CD14-positive monocyte (primary cell): ENCODE measurements at regions not wholly inside any gene's neighbourhood (a gene's known extent, or its start where the extent isn't known, plus 50 kb on each side); places are given as distances from the start of the nearest gene placed in this dataset.

Source experiments
- DNase-seq, 3 donors: peaks; one replicate each; pipeline ENCODE4 v3.0.0-alpha.2; 2011 to 2022
- H2AFZ ChIP-seq: 2 replicates; pipeline ENCODE4 v1.6.0; 2012; ENCODE audit warnings: mild to moderate bottlenecking, low read depth, low read length, inconsistent platforms; ENCODE audit not compliant: insufficient read depth, poor library complexity, severe bottlenecking
- H3K27ac ChIP-seq, 2 donors: 1 replicate in 1 of 2; 2 replicates in 1 of 2; pipeline ENCODE4 v1.5.1; 2012 to 2013; ENCODE audit warnings: low read length in 2 of 2, control low read depth in 1 of 2, inconsistent platforms in 1 of 2, low read depth in 1 of 2, mild to moderate bottlenecking in 1 of 2
- H3K27me3 ChIP-seq, 2 donors: one replicate each; pipeline versions ENCODE4 v1.6.0 to v1.6.1; 2011 to 2013; ENCODE audit warnings: low read length in 2 of 2; ENCODE audit not compliant: control insufficient read depth in 2 of 2, insufficient read depth in 2 of 2
- H3K36me3 ChIP-seq, 2 donors: replicated peaks in 1 of 2; 1 replicate in 1 of 2; 2 replicates in 1 of 2; pipeline versions ENCODE4 v1.5.1 to v1.6.1; 2012 to 2013; ENCODE audit warnings: low read length in 2 of 2, control low read depth in 1 of 2, inconsistent platforms in 1 of 2, mild to moderate bottlenecking in 1 of 2; ENCODE audit not compliant: insufficient read depth in 2 of 2, control insufficient read depth in 1 of 2
- H3K4me1 ChIP-seq, 2 donors: 1 replicate in 1 of 2; 2 replicates in 1 of 2; pipeline versions ENCODE4 v1.5.1 to v1.6.1; 2012 to 2013; ENCODE audit warnings: low read length in 2 of 2, control low read depth in 1 of 2, inconsistent platforms in 1 of 2, mild to moderate bottlenecking in 1 of 2, moderate library complexity in 1 of 2; ENCODE audit not compliant: insufficient read depth in 2 of 2, control insufficient read depth in 1 of 2
- H3K4me2 ChIP-seq: replicated peaks from 2 replicates; pipeline ENCODE3; 2012; ENCODE audit warnings: low read length, moderate library complexity, mild to moderate bottlenecking; ENCODE audit not compliant: poor library complexity, severe bottlenecking; ENCODE audit errors: extremely low read depth
- H3K4me3 ChIP-seq, 3 experiments: fragments of 200-600 bp in 1 of 3; sonication (generic) in 1 of 3; replicated peaks in 1 of 3; 1 replicate in 2 of 3; 2 replicates in 1 of 3; pipeline ENCODE4 v1.5.1; 2011 to 2013; ENCODE audit warnings: low read length in 3 of 3, mild to moderate bottlenecking in 3 of 3, control low read depth in 2 of 3, low read depth in 2 of 3, inconsistent platforms in 1 of 3, moderate library complexity in 1 of 3
- H3K79me2 ChIP-seq: 2 replicates; pipeline ENCODE4 v1.6.0; 2012; ENCODE audit warnings: mild to moderate bottlenecking, control low read depth, inconsistent platforms, low read length, moderate library complexity; ENCODE audit not compliant: insufficient read depth
- H3K9ac ChIP-seq: 2 replicates; pipeline ENCODE4 v1.6.0; 2017; ENCODE audit warnings: low read length, mild to moderate bottlenecking; ENCODE audit not compliant: insufficient read depth, poor library complexity, severe bottlenecking
- H3K9me3 ChIP-seq, 2 donors: replicated peaks in 1 of 2; 1 replicate in 1 of 2; 2 replicates in 1 of 2; pipeline versions ENCODE4 v1.5.1 to v1.6.1; 2012 to 2013; ENCODE audit warnings: low read length in 2 of 2, control low read depth in 1 of 2; ENCODE audit not compliant: control insufficient read depth in 1 of 2, insufficient read depth in 1 of 2
- H4K20me1 ChIP-seq: 2 replicates; pipeline ENCODE4 v1.6.0; 2012; ENCODE audit warnings: mild to moderate bottlenecking, low read length, control low read depth, moderate library complexity; ENCODE audit not compliant: insufficient read depth
- H3K27ac Mint-ChIP-seq, 7 donors: one replicate each; pipeline ENCODE4 v1.8.0; 2020; ENCODE audit warnings: mild to moderate bottlenecking in 7 of 7, mixed read lengths in 7 of 7, moderate library complexity in 6 of 7, inconsistent platforms in 2 of 7
- H3K27me3 Mint-ChIP-seq, 3 donors: one replicate each; pipeline ENCODE4 v1.8.0; 2021 to 2022; ENCODE audit warnings: low read depth in 3 of 3, mild to moderate bottlenecking in 3 of 3, mixed read lengths in 3 of 3, moderate library complexity in 3 of 3, inconsistent platforms in 1 of 3
- H3K36me3 Mint-ChIP-seq, 2 donors: one replicate each; pipeline ENCODE4 v1.8.0; 2020; ENCODE audit warnings: mixed read lengths in 2 of 2, inconsistent platforms in 1 of 2, mild to moderate bottlenecking in 1 of 2
- H3K4me1 Mint-ChIP-seq: one replicate; pipeline ENCODE4 v1.8.0; 2020; ENCODE audit warnings: mild to moderate bottlenecking, mixed read lengths
- H3K4me3 Mint-ChIP-seq, 2 donors: one replicate each; pipeline ENCODE4 v1.8.0; 2020; ENCODE audit warnings: mild to moderate bottlenecking in 2 of 2, mixed read lengths in 2 of 2, moderate library complexity in 1 of 2
- H3K9me3 Mint-ChIP-seq, 7 donors: one replicate each; pipeline ENCODE4 v1.8.0; 2020 to 2022; ENCODE audit warnings: mixed read lengths in 7 of 7, mild to moderate bottlenecking in 6 of 7, moderate library complexity in 6 of 7, inconsistent platforms in 2 of 7
- WGBS: methylation state at CpG from one replicate; pipeline ENCODE4 v1.1.5; 2013; ENCODE audit warnings: missing lambda C conversion rate; ENCODE audit not compliant: insufficient coverage; 5-methylcytosine and 5-hydroxymethylcytosine counted together
- intact Hi-C, 2 donors: fragments of 100-400 bp; cut with micrococcal nuclease; formaldehyde crosslinking; loops; one replicate each; pipeline versions ENCODE4 v1.15.0 to v1.15.1; 2023
- TF ChIP-seq, protein P1 (sequence below): fragments of 200-600 bp; IDR thresholded peaks from one replicate; pipeline ENCODE4 v1.8.0; 2022; ENCODE audit warnings: antibody characterized with exemption, mild to moderate bottlenecking

DNA sequence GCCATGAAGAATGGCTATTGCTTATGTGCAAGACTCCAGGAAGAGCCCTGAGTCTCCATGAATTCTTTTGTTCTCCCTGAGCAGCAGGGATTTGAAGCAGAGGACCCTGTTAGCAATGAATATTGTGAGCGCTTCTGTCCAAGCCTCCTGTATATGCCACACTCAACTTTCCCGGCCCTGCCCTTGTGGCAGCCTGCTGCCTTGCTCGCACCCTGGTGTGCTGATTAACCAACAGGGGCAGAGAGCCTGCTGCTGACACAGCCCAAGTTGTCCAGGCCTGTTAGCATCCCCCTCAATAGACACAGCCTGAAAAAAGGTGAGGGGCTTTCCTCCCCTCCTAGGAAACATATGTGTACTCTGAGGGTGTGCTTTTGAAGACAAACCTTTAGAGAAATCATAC lies 131.4 kb downstream of the BMP2 start:
- H3K4me1 ChIP-seq, result no peaks in the 10 kb centered on the region
- no peaks in the 10 kb centered on the region for H3K27me3 ChIP-seq
- H3K9me3 ChIP-seq, result no peaks in the 10 kb centered on the region
- H3K9me3 Mint-ChIP-seq, result peaks cover 0 to 3% (median 0%) of the 10 kb centered on the region in 7 donors
- peaks cover 2 to 5% (median 5%) of the 10 kb centered on the region in 3 donors for H3K27me3 Mint-ChIP-seq
- no peaks in the 10 kb centered on the region for H3K36me3 ChIP-seq
- H3K79me2 ChIP-seq, result no peaks in the 10 kb centered on the region
- H3K36me3 Mint-ChIP-seq, result no peaks in the 10 kb centered on the region
- no peak overlapping the region for H3K4me3 ChIP-seq
- WGBS, result 100% methylated on average over 2 of the region's 3 CpGs
- no peaks in the 10 kb centered on the region for H3K4me1 Mint-ChIP-seq
- H3K9ac ChIP-seq, result no peak overlapping the region
- H3K27ac Mint-ChIP-seq, result no peak overlapping the region
- H3K4me3 Mint-ChIP-seq, result no peak overlapping the region
- intact Hi-C loops, result no loop called here
- H3K4me2 ChIP-seq, result no peak overlapping the region
- no peak overlapping the region for H2AFZ ChIP-seq
- TF ChIP-seq, protein P1, sequence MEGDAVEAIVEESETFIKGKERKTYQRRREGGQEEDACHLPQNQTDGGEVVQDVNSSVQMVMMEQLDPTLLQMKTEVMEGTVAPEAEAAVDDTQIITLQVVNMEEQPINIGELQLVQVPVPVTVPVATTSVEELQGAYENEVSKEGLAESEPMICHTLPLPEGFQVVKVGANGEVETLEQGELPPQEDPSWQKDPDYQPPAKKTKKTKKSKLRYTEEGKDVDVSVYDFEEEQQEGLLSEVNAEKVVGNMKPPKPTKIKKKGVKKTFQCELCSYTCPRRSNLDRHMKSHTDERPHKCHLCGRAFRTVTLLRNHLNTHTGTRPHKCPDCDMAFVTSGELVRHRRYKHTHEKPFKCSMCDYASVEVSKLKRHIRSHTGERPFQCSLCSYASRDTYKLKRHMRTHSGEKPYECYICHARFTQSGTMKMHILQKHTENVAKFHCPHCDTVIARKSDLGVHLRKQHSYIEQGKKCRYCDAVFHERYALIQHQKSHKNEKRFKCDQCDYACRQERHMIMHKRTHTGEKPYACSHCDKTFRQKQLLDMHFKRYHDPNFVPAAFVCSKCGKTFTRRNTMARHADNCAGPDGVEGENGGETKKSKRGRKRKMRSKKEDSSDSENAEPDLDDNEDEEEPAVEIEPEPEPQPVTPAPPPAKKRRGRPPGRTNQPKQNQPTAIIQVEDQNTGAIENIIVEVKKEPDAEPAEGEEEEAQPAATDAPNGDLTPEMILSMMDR, result no peak
- H4K20me1 ChIP-seq, result no peaks in the 10 kb centered on the region
- H3K27ac ChIP-seq, result no peak overlapping the region
- no peak for DNase-seq

DNA sequence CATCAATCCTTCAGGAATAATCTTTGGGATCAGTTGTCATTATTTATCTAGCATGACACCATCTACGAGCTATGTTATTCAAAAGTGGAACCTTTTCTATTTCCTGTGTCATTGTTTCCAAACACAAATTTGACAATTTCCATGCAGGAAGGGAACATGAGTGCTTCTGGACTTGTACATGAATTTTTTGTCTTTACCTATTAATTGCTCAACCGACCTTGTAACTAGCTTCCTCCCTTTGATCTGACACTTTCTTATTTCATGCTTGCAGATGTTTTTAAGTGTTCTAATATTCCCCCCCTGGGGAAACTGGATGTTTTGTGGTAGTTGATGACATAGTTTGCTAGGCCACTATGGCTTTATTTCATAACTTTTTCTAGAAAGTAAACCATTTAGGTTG lies 139.4 kb downstream of the BMP2 start:
- Histone ChIP-seq H3K79me2 (no peaks in the 10 kb centered on the region), H3K36me3 (no peaks in the 10 kb centered on the region), H4K20me1 (no peaks in the 10 kb centered on the region), H3K4me1 (no peaks in the 10 kb centered on the region), H3K27me3 (no peaks in the 10 kb centered on the region), H3K4me3 (no peak overlapping the region), H3K9me3 (no peaks in the 10 kb centered on the region), H3K9ac (no peak overlapping the region), H3K4me2 (no peak overlapping the region), H3K27ac (no peak overlapping the region), H2AFZ (no peak overlapping the region)
- Mint-ChIP-seq H3K27ac (no peak overlapping the region), H3K4me1 (no peaks in the 10 kb centered on the region), H3K9me3 (peaks cover 0 to 2% (median 0%) of the 10 kb centered on the region in 7 donors), H3K27me3 (peaks cover 3 to 4% (median 4%) of the 10 kb centered on the region in 3 donors), H3K4me3 (no peak overlapping the region), H3K36me3 (no peaks in the 10 kb centered on the region)
- no CpG with 5 or more reads among the region's 2 CpGs for WGBS
- DNase-seq, result no peak
- intact Hi-C loops, result no loop called here
- TF ChIP-seq, protein P1, result no peak
